ENCODE measurements at regions not wholly inside any gene's neighbourhood (a gene's known extent, or its start where the extent isn't known, plus 50 kb on each side); places are given as distances from the start of the nearest gene placed in this dataset.

DNA sequence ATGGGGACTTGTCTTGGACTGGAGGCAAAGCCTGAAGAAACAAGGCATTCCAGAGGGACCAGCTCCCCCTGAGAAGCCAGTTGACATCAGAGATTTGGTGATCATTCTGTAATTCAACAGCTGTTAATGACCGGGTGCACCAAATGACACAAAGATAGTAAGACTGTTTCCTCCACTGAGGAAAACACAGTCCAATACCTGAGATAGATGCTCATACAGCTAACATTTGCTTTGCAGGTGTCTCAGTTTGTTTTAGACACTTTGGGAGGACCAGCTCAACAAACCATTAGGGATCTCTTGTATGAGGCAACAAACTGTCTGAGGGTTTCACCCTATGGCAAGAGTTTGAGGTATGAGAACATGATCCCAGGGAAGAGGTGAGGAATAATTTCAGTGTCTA, 237.2 kb upstream of the PLET1 start:
- TF ChIP-seq POLR2A (IDR thresholded peaks at IDR 0.05) (no peak), POLR2AphosphoS5 (IDR thresholded peaks at IDR 0.05) (no peak), EP300 (IDR thresholded peaks at IDR 0.05; ENCODE audit: low read depth) (no peak)
- TF ChIP-seq, protein P1, sequence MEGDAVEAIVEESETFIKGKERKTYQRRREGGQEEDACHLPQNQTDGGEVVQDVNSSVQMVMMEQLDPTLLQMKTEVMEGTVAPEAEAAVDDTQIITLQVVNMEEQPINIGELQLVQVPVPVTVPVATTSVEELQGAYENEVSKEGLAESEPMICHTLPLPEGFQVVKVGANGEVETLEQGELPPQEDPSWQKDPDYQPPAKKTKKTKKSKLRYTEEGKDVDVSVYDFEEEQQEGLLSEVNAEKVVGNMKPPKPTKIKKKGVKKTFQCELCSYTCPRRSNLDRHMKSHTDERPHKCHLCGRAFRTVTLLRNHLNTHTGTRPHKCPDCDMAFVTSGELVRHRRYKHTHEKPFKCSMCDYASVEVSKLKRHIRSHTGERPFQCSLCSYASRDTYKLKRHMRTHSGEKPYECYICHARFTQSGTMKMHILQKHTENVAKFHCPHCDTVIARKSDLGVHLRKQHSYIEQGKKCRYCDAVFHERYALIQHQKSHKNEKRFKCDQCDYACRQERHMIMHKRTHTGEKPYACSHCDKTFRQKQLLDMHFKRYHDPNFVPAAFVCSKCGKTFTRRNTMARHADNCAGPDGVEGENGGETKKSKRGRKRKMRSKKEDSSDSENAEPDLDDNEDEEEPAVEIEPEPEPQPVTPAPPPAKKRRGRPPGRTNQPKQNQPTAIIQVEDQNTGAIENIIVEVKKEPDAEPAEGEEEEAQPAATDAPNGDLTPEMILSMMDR (IDR thresholded peaks at IDR 0.05): no peak

Data from transverse colon (tissue), 4 donors.